ENCODE measurements at regions not wholly inside any gene's neighbourhood (a gene's known extent, or its start where the extent isn't known, plus 50 kb on each side); places are given as distances from the start of the nearest gene placed in this dataset.

DNA sequence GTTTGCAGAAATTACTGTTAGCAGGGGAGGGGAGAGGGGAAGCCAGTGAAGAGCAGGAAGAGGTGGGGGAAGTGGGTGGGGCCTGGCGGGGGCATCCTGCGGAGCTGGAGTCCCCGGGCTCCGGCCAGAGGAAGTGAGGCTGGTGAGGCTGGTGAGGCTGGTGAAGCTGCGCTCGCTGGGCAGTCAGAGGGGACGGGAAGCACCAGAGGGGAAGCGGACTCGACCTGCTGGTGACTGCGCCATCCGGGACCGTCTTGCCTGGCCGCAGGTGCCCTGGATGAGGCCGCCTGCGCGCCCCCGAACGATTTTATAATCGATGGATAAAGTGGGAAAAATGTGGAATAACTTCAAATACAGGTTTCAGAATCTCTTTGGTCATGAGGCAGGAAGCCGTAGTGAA lies 635.3 kb upstream of the MARCKS start:
- intact Hi-C loops (cut with micrococcal nuclease) (no loop called here), dilution Hi-C loops (cut with MboI; ENCODE audit: extremely low pct_ligation_motif_present, low sequenced_read_pairs) (no loop called here)
- Histone ChIP-seq H3K27me3 (ENCODE audit: control insufficient read depth in 2 of 2, insufficient read depth in 2 of 2, low read length in 2 of 2) (no peaks in the 10 kb centered on the region), H3K36me3 (ENCODE audit: control insufficient read depth in 2 of 2, extremely low read depth in 1 of 2, insufficient read depth in 2 of 2, low read length in 2 of 2) (no peaks in the 10 kb centered on the region), H4K20me1 (replicated peaks; ENCODE audit: control insufficient read depth, extremely low read depth, insufficient read depth, low read length) (no peaks in the 10 kb centered on the region), H2AFZ (ENCODE audit: low read depth, low read length) (no peak overlapping the region), H3K9ac (replicated peaks; ENCODE audit: extremely low read depth, insufficient read depth, low read length) (no peak overlapping the region), H3K79me2 (ENCODE audit: control insufficient read depth, insufficient read depth, low read length) (no peaks in the 10 kb centered on the region), H3K4me3 (replicated peaks in 1 of 3; ENCODE audit: insufficient read depth in 1 of 3, low read depth in 1 of 3, low read length in 3 of 3) (no peak overlapping the region), H3K9me1 (replicated peaks; ENCODE audit: control insufficient read depth, extremely low read depth, insufficient read depth, low read length) (no peaks in the 10 kb centered on the region), H3K27ac (ENCODE audit: insufficient read depth, low read depth, low read length) (no peak overlapping the region), H3K4me2 (ENCODE audit: insufficient read depth, low read length) (no peak overlapping the region), H3K4me1 (ENCODE audit: control insufficient read depth, extremely low read depth, insufficient read depth, low read length) (no peaks in the 10 kb centered on the region), H3K9me3 (replicated peaks; ENCODE audit: control insufficient read depth, insufficient read depth, low read length) (no peaks in the 10 kb centered on the region)
- ChIA-PET POLR2A (no interaction called here), CTCF (no interaction called here)
- no peak for DNase-seq (ENCODE audit: low read depth, low spot score)
- FAIRE-seq, result no peak
- no TSS peak for BruUV-seq (replicated peaks)
- TF ChIP-seq GATA2 (IDR thresholded peaks at IDR 0.05; ENCODE audit: insufficient read depth, insufficient read length, low read depth, low read length), result no peak
- no peak for TF ChIP-seq MYC (IDR thresholded peaks at IDR 0.05; ENCODE audit: low read depth, low read length)
- TF ChIP-seq JUN (IDR thresholded peaks at IDR 0.05; ENCODE audit: borderline replicate concordance, insufficient read depth, insufficient read length, low read depth), result no peak
- TF ChIP-seq, protein P1, sequence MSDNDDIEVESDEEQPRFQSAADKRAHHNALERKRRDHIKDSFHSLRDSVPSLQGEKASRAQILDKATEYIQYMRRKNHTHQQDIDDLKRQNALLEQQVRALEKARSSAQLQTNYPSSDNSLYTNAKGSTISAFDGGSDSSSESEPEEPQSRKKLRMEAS (IDR thresholded peaks at IDR 0.05; ENCODE audit: insufficient read depth, insufficient read length), result no peak
- TF ChIP-seq POLR2AphosphoS5 (IDR thresholded peaks at IDR 0.05; ENCODE audit: insufficient read depth, low read depth, low read length), result no peak

DNA sequence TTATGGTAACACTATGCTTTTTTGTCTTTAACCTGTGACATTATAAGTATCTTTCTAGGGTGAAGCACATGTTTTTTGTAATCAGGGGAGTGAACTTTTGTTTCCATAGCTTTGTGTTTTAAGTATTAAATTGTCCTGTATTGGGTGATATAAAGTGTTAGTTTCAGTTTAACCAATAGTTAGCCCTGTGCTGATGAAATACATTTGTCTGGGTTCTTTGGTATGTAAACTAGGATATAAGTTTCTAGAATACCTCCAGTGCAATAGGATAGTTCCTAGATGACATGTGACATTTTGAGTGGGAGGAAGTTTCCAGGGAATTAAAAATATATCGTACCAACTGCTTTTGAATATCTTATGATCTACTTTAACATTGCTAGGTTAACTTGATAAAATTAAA lies 611.0 kb upstream of the MARCKS start:
- H3K9me1 ChIP-seq (replicated peaks; ENCODE audit: control insufficient read depth, extremely low read depth, insufficient read depth, low read length), result no peaks in the 10 kb centered on the region
- no peak overlapping the region for H3K4me2 ChIP-seq (ENCODE audit: insufficient read depth, low read length)
- dilution Hi-C loops (cut with MboI; ENCODE audit: extremely low pct_ligation_motif_present, low sequenced_read_pairs) (no loop called here), intact Hi-C loops (cut with micrococcal nuclease) (no loop called here)
- FAIRE-seq, result no peak
- H3K9ac ChIP-seq (replicated peaks; ENCODE audit: extremely low read depth, insufficient read depth, low read length), result no peak overlapping the region
- H3K36me3 ChIP-seq (ENCODE audit: control insufficient read depth in 2 of 2, extremely low read depth in 1 of 2, insufficient read depth in 2 of 2, low read length in 2 of 2), result no peaks in the 10 kb centered on the region
- H3K9me3 ChIP-seq (replicated peaks; ENCODE audit: control insufficient read depth, insufficient read depth, low read length), result no peaks in the 10 kb centered on the region
- H3K4me1 ChIP-seq (ENCODE audit: control insufficient read depth, extremely low read depth, insufficient read depth, low read length), result no peaks in the 10 kb centered on the region
- H3K4me3 ChIP-seq (replicated peaks in 1 of 3; ENCODE audit: insufficient read depth in 1 of 3, low read depth in 1 of 3, low read length in 3 of 3), result no peak overlapping the region
- no peak for DNase-seq (ENCODE audit: low read depth, low spot score)
- no peaks in the 10 kb centered on the region for H4K20me1 ChIP-seq (replicated peaks; ENCODE audit: control insufficient read depth, extremely low read depth, insufficient read depth, low read length)
- H3K27me3 ChIP-seq (ENCODE audit: control insufficient read depth in 2 of 2, insufficient read depth in 2 of 2, low read length in 2 of 2), result no peaks in the 10 kb centered on the region
- H2AFZ ChIP-seq (ENCODE audit: low read depth, low read length), result no peak overlapping the region
- POLR2A ChIA-PET, result no interaction called here
- no TSS peak for BruUV-seq (replicated peaks)
- CTCF ChIA-PET, result interaction anchor here (0.9 to 1.8 kb wide), 3 partner anchors 10 to 690 kb away, joined by 3 to 5 read pairs (median 3); no protein-coding TSS in a partner anchor
- TF ChIP-seq POLR2AphosphoS5 (IDR thresholded peaks at IDR 0.05; ENCODE audit: insufficient read depth, low read depth, low read length), result no peak
- no peak for TF ChIP-seq JUN (IDR thresholded peaks at IDR 0.05; ENCODE audit: borderline replicate concordance, insufficient read depth, insufficient read length, low read depth)
- no peak for TF ChIP-seq CTCF (IDR thresholded peaks at IDR 0.05; ENCODE audit: extremely low read depth in 1 of 2, insufficient read depth in 1 of 2, low read depth in 1 of 2, low read length in 2 of 2)
- TF ChIP-seq EZH2 (IDR thresholded peaks at IDR 0.05; ENCODE audit: borderline replicate concordance, low read depth, low read length, severe bottlenecking), result no peak
- no peak for TF ChIP-seq GATA2 (IDR thresholded peaks at IDR 0.05; ENCODE audit: insufficient read depth, insufficient read length, low read depth, low read length)
- TF ChIP-seq, protein P1 (IDR thresholded peaks at IDR 0.05; ENCODE audit: insufficient read depth, insufficient read length), result no peak
- no peak for TF ChIP-seq FOS (IDR thresholded peaks at IDR 0.05; ENCODE audit: borderline replicate concordance, insufficient read depth, low read length)
- TF ChIP-seq MYC (IDR thresholded peaks at IDR 0.05; ENCODE audit: low read depth, low read length), result no peak
- no peak for TF ChIP-seq POLR2A (IDR thresholded peaks at IDR 0.05; ENCODE audit: low read depth, low read length)
- no peak overlapping the region for H3K27ac ChIP-seq (ENCODE audit: insufficient read depth, low read depth, low read length)
- H3K79me2 ChIP-seq (ENCODE audit: control insufficient read depth, insufficient read depth, low read length), result no peaks in the 10 kb centered on the region

Measured in endothelial cell of umbilical vein (primary cell).